Transverse colon (tissue), 4 donors: ENCODE measurements at regions not wholly inside any gene's neighbourhood (a gene's known extent, or its start where the extent isn't known, plus 50 kb on each side); places are given as distances from the start of the nearest gene placed in this dataset.
"Not testable (repeated sequence)": the region's sequence is repeated elsewhere in the genome, so short reads cannot be mapped to it uniquely, and the experiment has no call there.

ENCODE experiments used
- DNase-seq: peaks from one replicate; pipeline ENCODE4 v3.0.0-alpha.2; 2019
- H3K27ac ChIP-seq, 4 donors: fragments of 200-600 bp; sonication (generic); 2 replicates each; pipeline ENCODE4 v1.5.1; 2016 to 2018; ENCODE audit warnings: inconsistent platforms in 4 of 4
- H3K27me3 ChIP-seq: fragments of 200-600 bp; sonication (generic); 2 replicates; pipeline ENCODE4 v1.5.1; 2017; ENCODE audit warnings: inconsistent platforms
- H3K36me3 ChIP-seq, 4 donors: fragments of 200-600 bp; sonication (generic); 2 replicates each; pipeline ENCODE4 v1.5.1; 2017 to 2019; ENCODE audit warnings: inconsistent platforms in 4 of 4
- H3K4me1 ChIP-seq, 4 donors: fragments of 200-600 bp; sonication (generic); 2 replicates each; pipeline ENCODE4 v1.5.1; 2017 to 2020; ENCODE audit warnings: inconsistent platforms in 4 of 4
- H3K4me3 ChIP-seq, 4 donors: fragments of 200-600 bp; sonication (generic); 1 replicate in 1 of 4; 2 replicates in 3 of 4; pipeline versions ENCODE4 v1.5.1 to v1.6.1; 2017 to 2019; ENCODE audit warnings: inconsistent platforms in 4 of 4
- H3K9me3 ChIP-seq, 2 donors: fragments of 200-600 bp; sonication (generic); 2 replicates each; pipeline ENCODE4 v1.5.1; 2017 to 2019; ENCODE audit warnings: inconsistent platforms in 2 of 2
- EP300 ChIP-seq: sonication (generic); formaldehyde crosslinking; IDR thresholded peaks from one replicate; pipeline ENCODE4 v1.6.1; 2017; ENCODE audit warnings: antibody characterized with exemption, low read depth
- POLR2A ChIP-seq: fragments of 450-650 bp; IDR thresholded peaks from one replicate; pipeline ENCODE4 v1.6.1; 2016; ENCODE audit warnings: antibody characterized with exemption, mild to moderate bottlenecking, moderate library complexity
- POLR2AphosphoS5 ChIP-seq, 3 donors: sonication (generic); formaldehyde crosslinking; IDR thresholded peaks; one replicate each; pipeline ENCODE4 v1.6.1; 2016; ENCODE audit warnings: antibody characterized with exemption in 3 of 3
- WGBS, 2 donors: methylation state at CpG; one replicate each; pipeline ENCODE4 v1.1.5; 2018; ENCODE audit warnings: low coverage in 1 of 2; 5-methylcytosine and 5-hydroxymethylcytosine counted together
- in situ Hi-C, 4 donors: fragments of 200-750 bp; cut with MboI; loops; one replicate each; pipeline versions ENCODE4 v1.15.0 to v1.15.1; 2017; ENCODE audit warnings: low sequenced_read_pairs in 3 of 4, low pct_ligation_motif_present in 1 of 4, low pct_unique_long_range_greater_than_20kb in 1 of 4
- intact Hi-C: fragments of 100-400 bp; cut with DNase I; formaldehyde crosslinking; loops from one replicate; pipeline ENCODE4 v1.15.1; 2023; ENCODE audit warnings: low total_unique reads
- TF ChIP-seq, protein P1 (sequence below), 5 experiments: fragments of 200-600 bp in 3 of 5; fragments of 450-650 bp in 2 of 5; sonication (generic) in 3 of 5; IDR thresholded peaks; 1 replicate in 2 of 5; 2 replicates in 3 of 5; pipeline ENCODE4 v1.5.1; 2016 to 2017; ENCODE audit warnings: antibody characterized with exemption in 5 of 5, inconsistent platforms in 3 of 5, mild to moderate bottlenecking in 2 of 5, moderate library complexity in 1 of 5

DNA sequence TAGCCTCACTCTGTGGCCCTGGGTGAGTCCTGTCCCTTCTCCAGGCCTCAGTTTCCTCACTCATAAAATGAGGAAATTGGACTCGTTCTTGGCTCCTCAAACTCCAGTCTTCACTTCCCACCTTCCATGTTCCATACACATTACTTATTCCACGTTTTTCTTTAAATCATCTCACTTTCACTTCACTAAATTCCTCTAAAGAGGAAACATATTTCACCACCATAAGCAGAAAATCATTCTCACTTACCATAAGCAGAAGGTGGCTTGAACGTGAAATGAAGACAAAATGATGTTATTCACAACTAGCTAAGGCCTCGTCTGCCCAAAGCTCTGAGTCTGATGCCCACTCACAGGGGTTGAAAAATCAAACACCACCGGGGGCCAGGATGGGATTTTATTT lies 278.3 kb downstream of the ADGRD1 start:
- H3K4me3 ChIP-seq, result no peak overlapping the region
- WGBS, 2 donors, result 72 to 74% methylated on average over 3 to 5 of the region's 5 CpGs
- DNase-seq, result no peak
- H3K4me1 ChIP-seq, result peaks cover 0 to 9% (median 3%) of the 10 kb centered on the region in 4 donors
- peaks cover 9% of the 10 kb centered on the region for H3K27me3 ChIP-seq
- no peaks in the 10 kb centered on the region for H3K9me3 ChIP-seq
- TF ChIP-seq POLR2A, result no peak
- TF ChIP-seq EP300, result no peak
- no peak for TF ChIP-seq POLR2AphosphoS5 (IDR thresholded peaks at IDR 0.05)
- TF ChIP-seq, protein P1, sequence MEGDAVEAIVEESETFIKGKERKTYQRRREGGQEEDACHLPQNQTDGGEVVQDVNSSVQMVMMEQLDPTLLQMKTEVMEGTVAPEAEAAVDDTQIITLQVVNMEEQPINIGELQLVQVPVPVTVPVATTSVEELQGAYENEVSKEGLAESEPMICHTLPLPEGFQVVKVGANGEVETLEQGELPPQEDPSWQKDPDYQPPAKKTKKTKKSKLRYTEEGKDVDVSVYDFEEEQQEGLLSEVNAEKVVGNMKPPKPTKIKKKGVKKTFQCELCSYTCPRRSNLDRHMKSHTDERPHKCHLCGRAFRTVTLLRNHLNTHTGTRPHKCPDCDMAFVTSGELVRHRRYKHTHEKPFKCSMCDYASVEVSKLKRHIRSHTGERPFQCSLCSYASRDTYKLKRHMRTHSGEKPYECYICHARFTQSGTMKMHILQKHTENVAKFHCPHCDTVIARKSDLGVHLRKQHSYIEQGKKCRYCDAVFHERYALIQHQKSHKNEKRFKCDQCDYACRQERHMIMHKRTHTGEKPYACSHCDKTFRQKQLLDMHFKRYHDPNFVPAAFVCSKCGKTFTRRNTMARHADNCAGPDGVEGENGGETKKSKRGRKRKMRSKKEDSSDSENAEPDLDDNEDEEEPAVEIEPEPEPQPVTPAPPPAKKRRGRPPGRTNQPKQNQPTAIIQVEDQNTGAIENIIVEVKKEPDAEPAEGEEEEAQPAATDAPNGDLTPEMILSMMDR (IDR thresholded peaks at IDR 0.05), result no peak
- no peak overlapping the region for H3K27ac ChIP-seq
- in situ Hi-C loops, result no loop called here
- no peaks in the 10 kb centered on the region for H3K36me3 ChIP-seq
- intact Hi-C loops, result no loop called here

GRCh38 chr12:131232872-131233271 lies 279.2 kb downstream of the ADGRD1 start:
- H3K9me3 ChIP-seq, in situ Hi-C loops, H3K27me3 ChIP-seq, H3K4me1 ChIP-seq, DNase-seq, intact Hi-C loops, H3K4me3 ChIP-seq, H3K27ac ChIP-seq, H3K36me3 ChIP-seq: not testable (repeated sequence)
- WGBS, 2 donors, result 75% methylated on average over 6 of the region's 14 CpGs; no CpG with 5 or more reads in 1 of the 2 donors

DNA sequence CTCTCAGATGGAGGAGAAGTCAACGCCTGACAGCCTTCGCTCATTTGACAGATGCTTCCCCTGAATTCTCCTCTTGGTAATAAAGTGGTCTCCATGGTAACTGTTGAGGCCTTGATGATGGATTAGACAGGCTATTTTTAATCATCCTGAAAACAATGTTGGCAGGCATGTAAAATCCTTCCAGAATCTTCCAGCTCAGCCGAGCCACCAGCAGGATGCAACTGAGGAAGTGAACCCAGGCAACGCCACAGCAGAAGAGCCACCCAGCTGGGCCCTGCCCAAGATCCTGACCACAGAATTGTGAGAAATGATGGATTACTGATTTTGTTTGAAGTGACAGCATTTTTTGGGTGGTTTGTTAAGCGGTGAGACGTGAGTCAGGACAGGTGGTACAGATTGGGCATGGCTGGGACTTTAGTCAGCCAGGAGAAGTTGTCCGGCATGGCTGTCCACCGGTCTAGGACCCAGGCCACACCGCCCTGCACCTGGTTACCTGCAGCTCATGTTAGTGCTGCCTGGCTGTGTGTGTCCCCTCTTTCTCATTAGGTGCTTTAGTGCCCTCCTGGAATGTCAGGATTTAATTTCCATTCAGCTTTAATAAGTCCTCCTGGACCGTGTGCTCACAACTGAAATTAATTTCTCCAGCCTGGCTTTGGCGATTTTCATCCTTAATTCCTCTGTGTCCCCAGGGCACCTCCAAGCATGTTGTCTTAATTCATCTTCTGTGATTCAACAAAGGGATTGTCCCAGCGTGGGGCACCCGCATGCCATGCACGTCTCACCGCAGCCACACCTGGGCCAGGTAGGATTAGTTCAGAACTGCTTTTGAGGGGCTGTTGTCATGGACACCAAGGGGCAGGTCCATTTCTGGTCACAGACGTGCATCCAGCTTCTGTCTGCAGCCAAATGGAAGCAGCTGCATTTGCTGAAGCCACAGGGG lies 280.4 kb downstream of the ADGRD1 start:
- H3K27me3 ChIP-seq, H3K4me3 ChIP-seq, H3K9me3 ChIP-seq, intact Hi-C loops, H3K36me3 ChIP-seq, DNase-seq, H3K4me1 ChIP-seq, H3K27ac ChIP-seq, in situ Hi-C loops: not testable (repeated sequence)
- 60 to 82% methylated on average over 5 to 15 of the region's 16 CpGs for WGBS, 2 donors

- H3K4me1 ChIP-seq, H3K27ac ChIP-seq, intact Hi-C loops, H3K36me3 ChIP-seq, DNase-seq, H3K9me3 ChIP-seq, H3K4me3 ChIP-seq, H3K27me3 ChIP-seq, in situ Hi-C loops: not testable (repeated sequence)
- 19% methylated on average over 3 of the region's 8 CpGs; no CpG with 5 or more reads in 1 of the 2 donors for WGBS, 2 donors
These were observed 281.1 kb downstream of the ADGRD1 start for GRCh38 chr12:131234841-131235271.

GRCh38 chr12:131235871-131236271 lies 282.2 kb downstream of the ADGRD1 start:
- TF ChIP-seq EP300 (no peak), POLR2A (no peak), POLR2AphosphoS5 (IDR thresholded peaks at IDR 0.05) (no peak)
- TF ChIP-seq, protein P1 (IDR thresholded peaks at IDR 0.05), result no peak
- 40 to 86% methylated on average over 1 to 12 of the region's 12 CpGs for WGBS, 2 donors
- intact Hi-C loops (no loop called here), in situ Hi-C loops (no loop called here)
- H3K27ac ChIP-seq, result no peak overlapping the region
- H3K4me1 ChIP-seq, result peaks cover 0 to 4% (median 0%) of the 10 kb centered on the region in 4 donors
- no peaks in the 10 kb centered on the region for H3K27me3 ChIP-seq
- no peaks in the 10 kb centered on the region for H3K9me3 ChIP-seq
- H3K4me3 ChIP-seq, result no peak overlapping the region
- no peaks in the 10 kb centered on the region for H3K36me3 ChIP-seq
- DNase-seq, result no peak
